Mesodermal cell (in vitro differentiated cells): ENCODE measurements at regions not wholly inside any gene's neighbourhood (a gene's known extent, or its start where the extent isn't known, plus 50 kb on each side); places are given as distances from the start of the nearest gene placed in this dataset.
"Not testable (repeated sequence)": the region's sequence is repeated elsewhere in the genome, so short reads cannot be mapped to it uniquely, and the experiment has no call there.

Source experiments
- H3K27ac ChIP-seq: 2 replicates; pipeline ENCODE4 v1.7.0; 2013; ENCODE audit warnings: mild to moderate bottlenecking, low read depth, low read length, moderate library complexity; ENCODE audit not compliant: severe bottlenecking
- H3K36me3 ChIP-seq: 2 replicates; pipeline ENCODE4 v1.7.1; 2013; ENCODE audit warnings: mild to moderate bottlenecking, low read length, moderate library complexity; ENCODE audit not compliant: control insufficient read depth, insufficient read depth
- H3K4me1 ChIP-seq: one replicate; pipeline ENCODE4 v1.7.1; 2013; ENCODE audit warnings: mild to moderate bottlenecking, low read length; ENCODE audit not compliant: insufficient read depth, control insufficient read depth, poor library complexity, severe bottlenecking
- H3K4me3 ChIP-seq: 2 replicates; pipeline ENCODE4 v1.7.0; 2013; ENCODE audit warnings: low read length, control low read depth, mild to moderate bottlenecking; ENCODE audit not compliant: insufficient read depth, poor library complexity, severe bottlenecking; ENCODE audit errors: extremely low read depth
- H3K9me3 ChIP-seq: 2 replicates; pipeline ENCODE4 v1.7.1; 2013; ENCODE audit warnings: mild to moderate bottlenecking, low read length, moderate library complexity; ENCODE audit not compliant: control insufficient read depth
- WGBS, 2 experiments: methylation state at CpG; one replicate each; pipeline ENCODE4 v1.1.5; 2013; ENCODE audit warnings: missing lambda C conversion rate in 2 of 2; ENCODE audit not compliant: insufficient coverage in 2 of 2; 5-methylcytosine and 5-hydroxymethylcytosine counted together

DNA sequence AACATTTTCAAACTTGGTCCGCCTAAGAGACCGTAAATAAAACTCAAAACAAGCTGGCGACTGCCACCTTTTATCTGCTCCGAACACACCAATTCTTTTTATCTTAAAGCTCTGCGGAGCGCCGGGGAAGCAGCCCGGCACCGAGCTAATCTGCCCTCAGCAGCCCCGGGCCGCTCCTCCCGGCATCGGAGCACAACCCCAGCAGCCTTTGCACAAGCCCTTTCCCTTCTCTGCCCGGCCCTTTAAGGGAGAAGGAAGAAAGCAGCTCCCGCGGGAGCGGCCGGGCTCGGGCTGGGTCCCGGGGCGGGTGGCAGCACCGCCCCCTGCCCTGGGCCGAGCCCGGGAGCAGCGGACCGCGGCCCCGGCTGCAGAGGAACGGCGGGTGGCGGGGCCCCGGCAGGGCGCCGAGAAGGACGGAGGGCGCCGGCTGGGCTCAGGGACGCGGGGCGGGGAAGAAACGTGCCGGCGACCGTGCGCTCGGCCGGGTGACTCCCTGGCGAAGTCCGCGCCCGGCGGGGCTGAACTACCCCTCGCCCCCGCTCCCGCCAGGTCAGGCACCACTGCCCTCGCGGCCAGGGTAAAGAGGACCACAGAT is 133.6 kb upstream of the C11orf58 start:
- H3K4me3 ChIP-seq, result peak overlapping the region; percentile 73
- H3K4me1 ChIP-seq, result no peaks in the 10 kb centered on the region
- no peaks in the 10 kb centered on the region for H3K36me3 ChIP-seq
- H3K9me3 ChIP-seq, result no peaks in the 10 kb centered on the region
- WGBS, 2 experiments, result 0% methylated on average over 37 to 42 of the region's 57 CpGs
- H3K27ac ChIP-seq, result peak overlapping the region; percentile 60

DNA sequence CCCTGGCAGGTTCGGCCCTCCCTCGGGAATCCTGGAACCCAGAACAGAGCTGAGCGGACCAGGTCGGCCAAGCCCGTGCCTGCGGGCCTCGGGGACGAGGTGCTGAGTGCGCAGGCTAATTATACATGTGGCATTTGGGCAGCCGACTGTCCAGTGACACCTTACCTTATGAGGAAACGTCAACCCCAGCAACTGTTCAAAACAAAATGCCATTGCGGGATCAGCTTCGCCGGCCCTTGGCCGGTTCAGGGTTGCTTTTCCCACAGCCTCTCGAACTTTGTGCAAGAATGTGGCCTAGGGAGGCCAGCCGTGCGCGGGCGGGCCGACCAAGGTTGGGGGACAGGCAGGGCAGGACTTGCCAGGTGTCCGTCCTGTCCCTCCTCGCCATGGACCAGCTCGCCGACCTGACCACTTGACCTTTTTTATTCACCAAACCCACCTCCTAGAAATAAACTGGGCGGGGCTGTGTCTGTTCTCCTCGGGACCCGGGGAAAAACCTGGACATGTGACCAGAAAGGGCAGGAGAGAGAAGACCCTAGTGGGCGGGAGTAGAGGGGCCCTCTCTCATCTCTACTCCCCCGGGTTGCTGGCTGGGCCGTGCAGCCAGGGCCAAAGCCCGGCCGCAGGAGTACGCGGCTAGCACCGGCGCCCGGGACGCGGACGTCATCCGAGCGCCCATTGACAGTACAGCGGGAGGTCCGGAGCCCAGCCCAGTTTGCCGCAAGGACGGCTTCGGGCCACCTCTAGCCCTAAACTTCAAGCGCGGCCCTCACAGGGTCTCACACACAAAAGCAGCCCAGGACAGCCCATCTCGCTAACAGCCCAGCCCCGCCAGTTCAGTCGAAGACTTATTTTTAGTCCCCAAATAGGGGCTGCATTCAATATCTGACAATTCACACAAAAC is 134.3 kb upstream of the C11orf58 start:
- H3K4me3 ChIP-seq, result peak overlapping the region; percentile 73
- H3K4me1 ChIP-seq, result no peaks in the 10 kb centered on the region
- WGBS, 2 experiments, result 5% methylated on average over 38 to 45 of the region's 53 CpGs
- no peaks in the 10 kb centered on the region for H3K36me3 ChIP-seq
- H3K9me3 ChIP-seq, result no peaks in the 10 kb centered on the region
- no peak overlapping the region for H3K27ac ChIP-seq

DNA sequence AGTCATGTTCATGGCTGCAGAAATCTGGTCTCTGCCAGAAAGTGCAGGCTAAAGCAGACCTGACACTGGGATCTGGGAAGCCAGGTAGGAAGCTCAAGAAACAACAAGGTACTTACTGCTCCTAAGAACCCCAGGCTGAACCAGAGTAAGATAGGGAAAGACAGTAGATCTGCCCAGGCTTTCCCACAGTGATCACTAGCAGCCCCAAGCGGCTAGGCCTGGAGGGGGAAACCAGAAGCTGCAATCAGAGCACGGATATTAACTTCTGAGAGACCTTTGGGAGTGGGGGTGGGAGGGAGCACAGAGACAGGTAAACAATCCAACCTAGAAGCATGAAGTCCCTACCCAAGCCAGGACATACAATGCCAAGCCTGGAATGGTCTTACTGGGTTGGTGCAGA is 135.2 kb upstream of the C11orf58 start:
- no peaks in the 10 kb centered on the region for H3K36me3 ChIP-seq
- 25 to 53% methylated on average over 2 of the region's 2 CpGs for WGBS, 2 experiments
- no peaks in the 10 kb centered on the region for H3K4me1 ChIP-seq
- no peak overlapping the region for H3K4me3 ChIP-seq
- no peaks in the 10 kb centered on the region for H3K9me3 ChIP-seq
- H3K27ac ChIP-seq, result no peak overlapping the region

DNA sequence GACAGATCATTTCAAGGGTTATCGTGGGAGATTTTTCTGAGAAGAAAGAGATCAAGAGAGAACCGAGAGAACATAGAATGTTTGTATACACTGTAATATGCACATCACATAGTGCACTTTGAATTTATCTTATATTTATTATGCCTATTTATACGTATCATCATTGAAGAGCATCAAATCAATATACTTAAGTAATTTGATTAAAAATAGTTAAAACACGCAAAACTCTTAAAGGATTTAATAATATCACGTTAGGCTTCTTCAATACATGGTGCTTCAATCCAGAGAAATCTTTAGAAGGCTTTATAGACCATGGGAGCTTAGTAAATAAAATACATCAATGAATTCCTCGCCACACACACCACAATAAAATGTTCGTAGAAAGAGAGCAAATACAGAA is 139.5 kb upstream of the C11orf58 start:
- Histone ChIP-seq H3K36me3 (no peaks in the 10 kb centered on the region), H3K4me3 (no peak overlapping the region)
- no CpG with 5 or more reads among the region's 7 CpGs for WGBS, 2 experiments

DNA sequence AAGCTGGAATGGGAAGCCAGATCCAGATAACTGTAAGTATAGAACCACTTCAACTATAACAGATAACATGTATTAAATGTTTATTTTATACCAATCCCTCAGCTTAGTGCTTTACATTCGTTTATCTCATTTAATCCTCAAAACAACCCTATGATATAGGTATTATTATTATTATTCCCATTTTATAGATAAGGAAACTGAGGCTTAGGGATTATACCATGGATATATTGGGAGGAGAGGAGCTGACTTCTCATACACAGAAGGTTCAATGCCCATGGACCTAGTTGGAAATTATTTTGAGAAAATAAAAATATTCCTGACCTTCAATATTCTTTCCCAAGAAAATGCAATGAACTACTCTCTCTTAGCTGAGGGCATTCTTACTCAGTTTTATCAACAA is 140.4 kb upstream of the C11orf58 start:
- no peaks in the 10 kb centered on the region for H3K9me3 ChIP-seq
- no CpG with 5 or more reads among the region's 1 CpG for WGBS, 2 experiments
- no peaks in the 10 kb centered on the region for H3K36me3 ChIP-seq
- H3K4me1 ChIP-seq, result no peaks in the 10 kb centered on the region
- no peak overlapping the region for H3K27ac ChIP-seq
- no peak overlapping the region for H3K4me3 ChIP-seq

More for the DNA sequence above, 139.5 kb upstream of the C11orf58 start:
- Histone ChIP-seq H3K9me3 (no peaks in the 10 kb centered on the region), H3K27ac (no peak overlapping the region), H3K4me1 (no peaks in the 10 kb centered on the region)

DNA sequence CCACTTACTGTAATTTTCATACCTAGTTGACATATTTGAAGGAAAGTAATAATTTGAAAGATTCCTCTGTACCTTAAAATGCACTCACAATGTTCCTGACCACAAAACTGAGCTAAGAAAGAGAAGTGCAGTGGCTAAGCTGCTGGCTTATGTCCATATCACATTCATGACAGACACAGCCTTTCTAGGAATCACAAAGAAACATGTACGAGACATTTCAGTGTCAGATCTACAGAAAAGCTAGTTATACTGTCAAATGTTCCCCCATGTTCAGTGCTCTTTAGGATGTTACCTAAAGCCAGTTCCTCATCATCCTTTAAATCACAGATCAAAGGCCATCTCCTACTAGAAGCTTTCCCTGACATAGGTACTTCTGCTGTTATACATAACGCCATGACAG is 142.2 kb upstream of the C11orf58 start:
- Histone ChIP-seq H3K27ac (no peak overlapping the region), H3K36me3 (no peaks in the 10 kb centered on the region), H3K4me1 (no peaks in the 10 kb centered on the region), H3K4me3 (no peak overlapping the region), H3K9me3 (no peaks in the 10 kb centered on the region)
- WGBS, 2 experiments, result 82 to 100% methylated on average over 1 to 2 of the region's 2 CpGs

DNA sequence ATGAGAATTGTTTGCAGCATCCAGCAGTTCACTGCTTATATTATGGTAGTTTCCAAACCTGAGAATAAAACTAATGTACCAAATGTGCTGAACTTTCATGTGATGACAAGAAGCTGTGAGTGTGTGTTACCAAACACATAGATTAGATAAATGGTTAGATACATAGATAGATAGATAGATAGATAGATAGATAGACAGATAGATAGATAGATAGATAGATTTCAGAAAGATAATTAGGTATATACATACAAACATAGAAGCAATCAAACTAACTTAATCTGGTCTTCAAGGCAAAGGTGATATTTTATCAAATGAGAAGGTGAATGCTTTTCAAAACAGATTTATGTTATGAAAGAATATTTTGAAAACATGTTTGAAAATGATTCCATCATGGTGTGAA is 147.3 kb upstream of the C11orf58 start:
- Histone ChIP-seq H3K4me3 (no peak overlapping the region), H3K9me3 (no peaks in the 10 kb centered on the region), H3K4me1 (no peaks in the 10 kb centered on the region), H3K36me3 (no peaks in the 10 kb centered on the region), H3K27ac (no peak overlapping the region)

DNA sequence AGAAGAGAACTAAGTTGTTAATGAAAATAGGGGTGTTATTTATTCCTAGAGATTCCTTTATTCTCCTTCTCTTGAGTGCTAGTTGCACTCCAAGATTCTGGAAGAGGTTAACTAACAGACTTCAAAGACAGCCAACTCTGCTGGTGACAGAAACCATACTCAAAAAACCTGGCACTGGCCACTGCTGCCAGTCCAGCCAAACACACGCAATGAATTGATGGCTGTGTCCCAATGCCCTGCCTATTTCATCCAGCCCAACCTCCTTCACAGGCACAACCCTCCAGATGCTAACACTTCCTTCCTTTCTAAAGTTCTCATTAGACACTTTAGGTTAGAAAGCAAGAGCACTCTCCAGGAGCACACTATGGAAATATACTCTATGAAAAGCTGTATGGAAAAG is 150.8 kb upstream of the C11orf58 start:
- H3K27ac ChIP-seq, result no peak overlapping the region
- no peaks in the 10 kb centered on the region for H3K4me1 ChIP-seq
- H3K4me3 ChIP-seq, result no peak overlapping the region
- H3K9me3 ChIP-seq, result no peaks in the 10 kb centered on the region
- H3K36me3 ChIP-seq, result no peaks in the 10 kb centered on the region
- WGBS, 2 experiments, result 100% methylated on average over 1 of the region's 1 CpG; no CpG with 5 or more reads in 1 of the 2 experiments

DNA sequence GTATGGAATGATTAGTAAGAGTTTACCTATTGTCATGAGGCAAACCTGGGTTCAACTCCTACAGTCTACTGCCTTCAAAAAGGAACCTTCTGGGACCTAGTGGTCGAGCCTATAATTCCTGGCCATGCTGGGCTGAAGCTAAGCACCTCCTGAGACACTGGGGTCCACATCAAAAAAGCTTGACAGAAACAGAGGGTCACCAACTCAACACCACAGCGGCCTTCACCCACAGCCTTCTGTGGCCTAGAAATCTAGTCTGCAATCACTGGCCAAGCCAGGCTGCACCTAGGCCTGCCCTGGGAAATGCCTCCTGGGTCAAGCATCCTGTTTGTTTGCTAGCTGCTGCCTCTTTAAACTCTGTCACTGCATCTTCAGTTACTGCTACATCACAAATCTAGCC is 153.9 kb upstream of the C11orf58 start:
- Histone ChIP-seq H3K27ac (no peak overlapping the region), H3K9me3 (no peaks in the 10 kb centered on the region), H3K4me1 (no peaks in the 10 kb centered on the region), H3K4me3 (no peak overlapping the region), H3K36me3 (no peaks in the 10 kb centered on the region)
- WGBS, 2 experiments, result 80 to 82% methylated on average over 1 to 2 of the region's 2 CpGs

DNA sequence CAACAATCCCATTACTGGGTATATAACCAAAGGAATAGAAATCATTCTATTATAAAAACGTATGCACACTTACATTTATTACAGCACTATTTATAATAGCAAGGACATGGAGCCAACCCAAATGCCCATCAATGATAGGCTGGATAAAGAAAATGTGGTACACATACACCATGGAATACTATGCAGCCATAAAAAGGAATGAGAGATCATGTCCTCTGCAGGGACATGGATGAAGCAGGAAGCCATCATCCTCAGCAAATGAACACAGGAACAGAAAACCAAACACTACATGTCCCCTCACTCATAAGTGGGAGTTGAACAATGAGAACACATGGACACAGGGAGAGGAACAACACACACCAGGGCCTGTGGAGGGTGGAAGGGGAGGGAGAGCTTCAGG is 157.4 kb upstream of the C11orf58 start:
- H3K27ac ChIP-seq, H3K9me3 ChIP-seq, H3K4me1 ChIP-seq, H3K4me3 ChIP-seq, H3K36me3 ChIP-seq: not testable (repeated sequence)
- no CpG with 5 or more reads among the region's 1 CpG for WGBS, 2 experiments

DNA sequence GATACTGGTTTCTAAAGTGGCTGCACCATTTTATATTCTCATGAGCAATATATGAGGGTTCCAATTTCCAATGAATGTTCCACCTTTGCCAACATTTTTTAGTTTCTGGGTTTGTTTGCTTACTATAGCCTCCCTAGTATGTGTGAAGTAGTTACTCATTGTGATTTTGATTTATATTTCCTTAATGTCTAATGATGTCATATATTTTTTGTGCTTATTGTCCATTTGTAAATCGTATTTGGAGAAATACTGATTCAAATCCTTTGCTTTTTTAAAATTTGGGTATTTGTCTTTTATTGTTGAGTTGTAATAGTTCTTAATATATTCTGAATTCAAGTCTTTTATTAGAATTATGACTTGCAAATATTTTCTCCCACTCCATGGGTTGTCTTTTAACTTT is 161.0 kb upstream of the C11orf58 start:
- no peaks in the 10 kb centered on the region for H3K9me3 ChIP-seq
- no peaks in the 10 kb centered on the region for H3K36me3 ChIP-seq
- H3K27ac ChIP-seq, result no peak overlapping the region
- no peak overlapping the region for H3K4me3 ChIP-seq
- H3K4me1 ChIP-seq, result no peaks in the 10 kb centered on the region
- WGBS, 2 experiments, result no CpG with 5 or more reads among the region's 1 CpG
